ENCODE measurements at regions not wholly inside any gene's neighbourhood (a gene's known extent, or its start where the extent isn't known, plus 50 kb on each side); places are given as distances from the start of the nearest gene placed in this dataset.

GRCh38 chr3:170759511-170760173 is 110.4 kb downstream of the RPL22L1 start:
- no peak for TF ChIP-seq CTCF (IDR thresholded peaks at IDR 0.05; ENCODE audit: insufficient read depth, low read length, poor library complexity, severe bottlenecking)
- no peak for TF ChIP-seq EZH2phosphoT487 (conservative IDR thresholded peaks at IDR 0.05; ENCODE audit: low read length)

Measured in SU-DHL-6 (cell line).